HL-60/S4 treated with retinoic acid at 250 ng/mL for 4 days and 3 days (cell line): ENCODE measurements at regions not wholly inside any gene's neighbourhood (a gene's known extent, or its start where the extent isn't known, plus 50 kb on each side); places are given as distances from the start of the nearest gene placed in this dataset.

Experiments
- in situ Hi-C: fragments of 300-500 bp; cut with MboI; formaldehyde crosslinking; loops from 2 replicates; pipeline ENCODE4 v1.7.0; 2022; ENCODE audit warnings: low sequenced_read_pairs

DNA sequence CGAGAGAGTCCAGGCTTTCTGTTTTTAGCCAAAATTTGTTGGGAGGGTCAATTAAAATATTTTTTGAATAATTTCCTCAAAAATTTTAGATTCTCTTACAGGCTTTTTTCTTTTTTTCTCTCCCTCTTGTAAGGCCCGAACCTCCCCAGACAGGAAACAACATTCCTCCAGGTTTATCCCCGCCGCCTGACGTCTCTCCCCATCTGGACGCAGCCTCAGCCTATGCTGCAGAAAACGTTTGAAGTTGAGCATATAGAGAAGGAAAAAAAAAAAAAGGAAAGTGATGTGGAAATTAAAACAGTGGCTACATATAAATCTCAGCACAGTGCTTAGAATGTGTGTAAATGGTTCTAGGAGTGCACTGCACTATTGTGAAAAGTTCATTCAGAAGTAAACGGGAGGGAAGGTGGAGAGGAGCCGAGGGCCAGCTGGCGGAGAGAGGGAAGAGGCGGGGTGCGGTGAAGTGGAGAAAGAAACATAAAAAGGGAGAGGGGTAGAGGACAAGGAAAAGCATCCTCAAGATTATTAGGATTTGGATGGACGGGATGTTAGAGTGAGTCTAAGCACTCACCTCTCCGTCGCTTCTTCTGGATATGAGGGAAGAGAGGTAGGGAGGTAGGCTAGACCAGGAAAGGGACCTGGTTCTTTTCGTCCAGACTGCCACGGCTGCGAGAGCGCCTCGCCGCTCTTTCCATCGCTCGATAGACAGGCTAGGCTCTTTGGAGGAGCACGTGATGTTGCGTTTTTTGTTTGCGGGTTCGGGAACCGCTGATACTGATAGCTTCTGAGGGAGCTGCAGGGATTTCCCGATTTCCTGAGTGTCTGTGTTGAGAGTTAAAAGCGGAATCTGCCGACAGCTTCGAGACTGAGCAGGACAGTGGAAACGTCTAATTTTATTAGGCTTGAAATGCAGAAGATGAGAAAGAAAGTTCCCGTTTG, 98.7 kb downstream of the TRIM27 start:
- in situ Hi-C loops: loop anchor here (25.0 kb wide), 1 partner anchor 187 kb away; the partner anchor contains the start of gene ZNF311

DNA sequence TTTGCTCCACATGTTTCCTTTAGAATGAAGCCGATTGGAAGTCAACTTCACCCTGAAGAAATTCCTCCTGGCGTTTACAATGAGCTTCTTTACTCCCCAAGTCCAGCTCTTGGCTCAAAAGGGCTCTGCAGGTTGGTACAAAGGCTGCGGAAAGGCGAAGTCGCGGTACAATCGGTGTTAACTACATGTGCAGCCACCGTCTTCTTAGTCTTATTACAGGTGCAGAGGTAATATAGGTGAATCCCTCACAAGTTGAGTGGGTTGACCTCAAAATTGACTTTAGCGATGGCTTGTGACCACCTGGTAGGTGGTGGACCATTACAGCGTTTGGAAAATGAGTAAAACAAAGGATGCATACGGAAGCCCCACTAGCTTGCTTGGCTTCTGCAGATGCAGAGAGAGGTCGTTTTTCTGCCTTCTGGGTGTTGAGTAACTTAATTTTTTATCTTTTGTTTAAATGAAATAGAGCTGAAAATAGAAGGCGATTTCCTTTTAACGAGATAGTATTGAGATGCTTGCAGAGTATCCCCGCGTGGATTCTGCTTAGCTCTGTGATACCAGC, 98.0 kb downstream of the TRIM27 start:
- in situ Hi-C loops: loop anchor here (25.0 kb wide), 1 partner anchor 186 kb away; the partner anchor contains the start of gene ZNF311

DNA sequence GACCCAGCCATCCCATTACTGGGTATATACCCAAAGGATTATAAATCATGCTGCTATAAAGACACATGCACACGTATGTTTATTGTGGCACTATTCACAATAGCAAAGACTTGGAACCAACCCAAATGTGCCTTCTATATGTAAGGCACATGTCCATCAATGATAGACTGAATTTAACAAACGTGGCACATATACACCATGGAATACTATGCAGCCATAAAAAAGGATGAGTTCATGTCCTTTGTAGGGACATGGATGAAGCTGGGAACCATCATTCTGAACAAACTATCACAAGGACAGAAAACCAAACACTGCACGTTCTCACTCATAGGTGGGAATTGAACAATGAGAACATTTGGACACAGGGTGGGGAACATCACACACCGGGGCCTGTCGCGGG, 92.1 kb downstream of the TRIM27 start:
- in situ Hi-C loops: loop anchor here (25.0 kb wide), 1 partner anchor 181 kb away; the partner anchor contains the start of gene ZNF311

DNA sequence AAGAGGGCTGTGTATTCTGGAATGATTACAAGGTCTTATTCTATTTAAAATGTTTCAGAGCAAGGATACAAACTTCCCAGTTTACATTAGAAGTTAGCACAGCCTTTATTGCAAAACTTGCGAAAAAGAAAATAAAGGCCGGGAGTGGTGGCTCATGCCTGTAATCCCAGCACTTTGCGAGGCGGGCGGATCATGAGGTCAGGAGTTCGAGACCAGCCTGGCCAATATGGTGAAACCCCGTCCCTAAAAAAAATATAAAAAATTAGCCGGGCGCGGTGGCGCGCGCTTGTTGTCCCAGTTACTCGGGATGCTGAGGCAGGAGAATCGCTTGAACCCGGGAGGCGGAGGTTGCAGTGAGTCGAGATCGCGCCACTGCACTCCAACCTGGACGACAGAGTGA, 87.1 kb downstream of the TRIM27 start:
- in situ Hi-C loops: loop anchor here (25.0 kb wide), 1 partner anchor 176 kb away; the partner anchor contains the start of gene ZNF311

DNA sequence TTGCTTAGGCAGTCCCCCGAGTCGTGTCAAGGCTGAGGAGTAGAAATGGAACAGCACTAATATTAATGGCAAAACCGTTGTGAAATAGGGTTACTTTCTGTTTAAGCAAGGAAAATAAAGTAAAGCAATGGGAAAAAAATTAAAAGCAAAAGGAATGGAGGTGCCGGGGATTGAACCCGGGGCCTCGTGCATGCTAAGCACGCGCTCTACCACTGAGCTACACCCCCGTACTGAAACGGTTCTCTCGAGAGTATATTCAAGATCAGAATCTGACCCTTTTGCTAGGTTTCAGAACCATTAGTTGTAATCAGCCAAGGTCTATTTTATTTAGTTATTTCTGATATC, 85.5 kb downstream of the TRIM27 start:
- in situ Hi-C loops: loop anchor here (25.0 kb wide), 1 partner anchor 174 kb away; the partner anchor contains the start of gene ZNF311

DNA sequence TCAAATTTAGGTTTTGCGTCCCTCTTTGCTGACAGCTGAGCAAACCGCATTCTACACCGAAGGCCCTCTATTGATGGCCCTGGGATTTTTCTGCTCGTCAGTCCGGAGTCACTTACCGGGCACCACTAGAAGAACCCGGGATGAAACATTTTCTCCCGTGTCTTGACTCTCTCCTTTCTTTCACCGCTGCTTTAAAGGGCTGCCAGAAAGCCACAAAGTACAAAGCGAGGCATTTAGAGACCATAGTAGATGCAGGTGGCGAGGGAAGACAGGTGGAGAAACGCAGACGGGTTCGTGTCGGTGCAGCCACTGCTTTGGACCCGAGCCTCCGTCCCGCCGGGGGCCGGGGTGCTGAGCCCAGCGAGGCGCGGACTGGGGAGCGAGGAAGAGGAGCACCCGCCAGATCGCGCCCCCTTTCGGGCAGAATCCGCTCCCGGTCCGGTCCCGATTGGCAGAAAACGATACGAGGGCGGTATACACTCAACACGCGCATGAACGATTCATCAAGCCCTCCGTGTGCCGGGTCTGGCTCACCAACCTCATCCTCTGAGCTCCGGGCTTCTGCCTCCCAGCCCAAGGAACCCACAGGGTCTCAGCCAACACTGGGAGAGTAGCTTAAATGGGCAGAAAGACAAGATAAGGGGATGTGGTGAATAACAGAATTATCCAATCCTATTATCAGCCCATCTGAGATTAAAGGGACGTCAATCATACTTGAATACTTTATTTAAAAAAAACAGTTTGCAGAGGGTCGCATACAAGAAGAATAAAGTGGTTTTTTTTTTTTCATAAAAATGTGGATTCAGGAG, 84.9 kb downstream of the TRIM27 start:
- in situ Hi-C loops: loop anchor here (25.0 kb wide), 1 partner anchor 173 kb away; the partner anchor contains the start of gene ZNF311

DNA sequence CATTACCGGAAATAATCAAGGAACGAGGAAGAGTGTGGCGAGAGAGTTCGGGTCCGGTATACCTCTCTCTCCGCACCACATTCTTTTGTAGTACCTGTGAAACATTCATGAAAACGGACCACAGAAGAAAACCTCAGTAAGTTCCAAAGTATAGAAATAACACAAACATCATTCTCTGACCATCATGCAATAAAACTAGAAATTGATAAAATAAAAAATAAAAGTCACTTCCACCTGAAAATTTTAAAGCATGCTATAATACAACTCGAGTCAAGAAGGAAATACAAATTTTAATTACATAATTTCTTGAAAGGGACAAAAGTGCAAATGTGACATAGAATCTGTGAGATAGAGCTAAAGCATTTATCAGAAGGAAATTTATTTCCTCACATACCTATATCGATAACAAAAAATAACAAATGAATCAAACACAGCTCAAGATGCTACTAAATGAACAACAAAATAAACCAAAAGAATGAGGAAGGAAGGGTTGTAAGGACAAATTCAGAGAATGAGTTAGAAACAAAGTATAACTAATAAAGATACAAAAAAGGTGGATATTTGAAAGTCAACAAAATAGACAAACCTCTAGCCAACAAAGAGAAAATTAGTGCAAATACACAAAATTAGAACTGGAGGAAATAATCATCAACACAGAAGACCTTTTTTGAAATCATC, 84.2 kb downstream of the TRIM27 start:
- in situ Hi-C loops: loop anchor here (25.0 kb wide), 1 partner anchor 173 kb away; the partner anchor contains the start of gene ZNF311

DNA sequence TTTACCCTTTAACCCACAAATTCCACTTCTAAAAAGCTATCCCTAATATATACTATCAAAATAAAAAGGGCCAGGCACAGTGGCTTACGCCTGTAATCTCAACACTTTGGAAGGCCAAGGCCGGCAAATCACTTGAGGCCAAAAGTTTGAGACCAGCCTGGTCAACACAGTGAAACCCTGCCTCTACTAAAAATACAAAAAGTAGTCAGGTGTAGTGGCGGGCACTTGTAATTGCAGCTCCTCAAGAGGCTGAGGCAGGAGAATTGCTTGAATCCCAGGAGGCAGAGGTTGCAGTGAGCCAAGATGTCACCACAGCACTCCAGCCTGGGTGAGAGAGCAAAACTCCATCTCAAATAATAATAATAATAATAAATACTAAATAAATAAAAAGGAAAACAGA, 82.5 kb downstream of the TRIM27 start:
- in situ Hi-C loops: loop anchor here (25.0 kb wide), 1 partner anchor 171 kb away; the partner anchor contains the start of gene ZNF311

DNA sequence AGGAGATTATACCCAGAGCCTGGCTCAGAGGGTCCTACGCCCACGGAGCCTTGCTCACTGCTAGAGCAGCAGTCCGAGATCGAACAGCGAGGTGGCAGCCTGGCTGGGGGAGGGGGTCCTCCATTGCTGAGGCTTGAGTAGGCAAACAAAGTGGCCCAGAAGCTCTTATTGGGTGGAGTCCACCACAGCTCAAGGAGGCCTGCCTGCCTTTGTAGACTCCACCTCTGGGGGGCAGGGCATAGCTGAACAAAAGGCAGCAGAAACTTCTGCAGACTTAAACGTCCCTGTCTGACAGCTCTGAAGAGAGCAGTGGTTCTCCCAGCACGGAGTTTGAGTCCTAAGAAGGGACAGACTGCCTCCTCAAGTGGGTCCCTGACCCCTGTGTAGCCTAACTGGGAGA, 75.0 kb downstream of the TRIM27 start:
- in situ Hi-C loops: loop anchor here (25.0 kb wide), 1 partner anchor 164 kb away; the partner anchor contains the start of gene ZNF311
